ENCODE measurements at regions not wholly inside any gene's neighbourhood (a gene's known extent, or its start where the extent isn't known, plus 50 kb on each side); places are given as distances from the start of the nearest gene placed in this dataset.

- TF ChIP-seq KLF16 (tag by site-specific recombination; IDR thresholded peaks at IDR 0.05) = no peak
- no peak for TF ChIP-seq ZNF629 (tag by site-specific recombination; IDR thresholded peaks at IDR 0.05)
- TF ChIP-seq ZNF830 (tag by site-specific recombination; IDR thresholded peaks at IDR 0.05; ENCODE audit: low read depth) = no peak
- no peak for TF ChIP-seq CTCF (tag by site-specific recombination; IDR thresholded peaks at IDR 0.05)
- no peak for TF ChIP-seq ZNF704 (tag by site-specific recombination; IDR thresholded peaks at IDR 0.05)
- TF ChIP-seq ZNF274 (IDR thresholded peaks at IDR 0.05; ENCODE audit: low read length) = no peak
- no peak for TF ChIP-seq ZNF274 (tag by site-specific recombination; IDR thresholded peaks at IDR 0.05; ENCODE audit: borderline replicate concordance)
- TF ChIP-seq ZNF488 (tag by site-specific recombination; IDR thresholded peaks at IDR 0.05) = no peak
- no peak for TF ChIP-seq HOXA7 (CRISPR knock-in tag; IDR thresholded peaks at IDR 0.05; ENCODE audit: borderline replicate concordance)
- no peak for TF ChIP-seq ZNF423 (tag by site-specific recombination; IDR thresholded peaks at IDR 0.05)
- no peak for TF ChIP-seq ZSCAN30 (tag by site-specific recombination; IDR thresholded peaks at IDR 0.05)
- no peak for TF ChIP-seq GFI1B (tag by site-specific recombination; IDR thresholded peaks at IDR 0.05)
- no peak for TF ChIP-seq YY1 (tag by site-specific recombination; IDR thresholded peaks at IDR 0.05)
- no peak for TF ChIP-seq SCRT2 (tag by site-specific recombination; IDR thresholded peaks at IDR 0.05)
These were observed 171.4 kb upstream of the SLC30A5 start for GRCh38 chr5:68922172-68922987.
